VCaP (cell line): ENCODE measurements at regions not wholly inside any gene's neighbourhood (a gene's known extent, or its start where the extent isn't known, plus 50 kb on each side); places are given as distances from the start of the nearest gene placed in this dataset.

Experiments used
- H3K27ac ChIP-seq: fragments of 450-650 bp; 2 replicates; pipeline ENCODE4 v1.5.1; 2017
- TF ChIP-seq, protein P1 (sequence below): fragments of 450-650 bp; conservative IDR thresholded peaks from 2 replicates; pipeline ENCODE4 v1.5.1; 2017; ENCODE audit warnings: mild to moderate bottlenecking, moderate library complexity

DNA sequence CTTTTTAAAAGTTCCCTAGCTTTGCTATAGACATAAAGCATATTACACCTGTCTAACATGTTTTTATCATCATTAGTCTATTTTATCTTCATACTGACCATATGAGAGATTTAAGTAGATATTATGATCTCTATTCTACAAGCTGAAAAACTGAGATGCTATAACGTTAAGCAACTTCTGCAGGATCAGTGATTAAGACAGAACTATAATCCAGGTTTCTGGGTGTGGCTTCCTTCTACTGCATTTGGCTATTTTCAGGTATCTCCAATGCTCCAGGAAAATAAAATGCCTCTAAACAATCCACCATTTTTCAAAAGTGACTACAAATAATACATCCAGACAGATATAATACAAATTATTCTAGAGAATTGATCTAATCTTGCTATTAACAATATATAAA is 53.4 kb downstream of the RGS2 start:
- peak overlapping the region; percentile 71 for H3K27ac ChIP-seq
- TF ChIP-seq, protein P1, sequence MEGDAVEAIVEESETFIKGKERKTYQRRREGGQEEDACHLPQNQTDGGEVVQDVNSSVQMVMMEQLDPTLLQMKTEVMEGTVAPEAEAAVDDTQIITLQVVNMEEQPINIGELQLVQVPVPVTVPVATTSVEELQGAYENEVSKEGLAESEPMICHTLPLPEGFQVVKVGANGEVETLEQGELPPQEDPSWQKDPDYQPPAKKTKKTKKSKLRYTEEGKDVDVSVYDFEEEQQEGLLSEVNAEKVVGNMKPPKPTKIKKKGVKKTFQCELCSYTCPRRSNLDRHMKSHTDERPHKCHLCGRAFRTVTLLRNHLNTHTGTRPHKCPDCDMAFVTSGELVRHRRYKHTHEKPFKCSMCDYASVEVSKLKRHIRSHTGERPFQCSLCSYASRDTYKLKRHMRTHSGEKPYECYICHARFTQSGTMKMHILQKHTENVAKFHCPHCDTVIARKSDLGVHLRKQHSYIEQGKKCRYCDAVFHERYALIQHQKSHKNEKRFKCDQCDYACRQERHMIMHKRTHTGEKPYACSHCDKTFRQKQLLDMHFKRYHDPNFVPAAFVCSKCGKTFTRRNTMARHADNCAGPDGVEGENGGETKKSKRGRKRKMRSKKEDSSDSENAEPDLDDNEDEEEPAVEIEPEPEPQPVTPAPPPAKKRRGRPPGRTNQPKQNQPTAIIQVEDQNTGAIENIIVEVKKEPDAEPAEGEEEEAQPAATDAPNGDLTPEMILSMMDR, result no peak

DNA sequence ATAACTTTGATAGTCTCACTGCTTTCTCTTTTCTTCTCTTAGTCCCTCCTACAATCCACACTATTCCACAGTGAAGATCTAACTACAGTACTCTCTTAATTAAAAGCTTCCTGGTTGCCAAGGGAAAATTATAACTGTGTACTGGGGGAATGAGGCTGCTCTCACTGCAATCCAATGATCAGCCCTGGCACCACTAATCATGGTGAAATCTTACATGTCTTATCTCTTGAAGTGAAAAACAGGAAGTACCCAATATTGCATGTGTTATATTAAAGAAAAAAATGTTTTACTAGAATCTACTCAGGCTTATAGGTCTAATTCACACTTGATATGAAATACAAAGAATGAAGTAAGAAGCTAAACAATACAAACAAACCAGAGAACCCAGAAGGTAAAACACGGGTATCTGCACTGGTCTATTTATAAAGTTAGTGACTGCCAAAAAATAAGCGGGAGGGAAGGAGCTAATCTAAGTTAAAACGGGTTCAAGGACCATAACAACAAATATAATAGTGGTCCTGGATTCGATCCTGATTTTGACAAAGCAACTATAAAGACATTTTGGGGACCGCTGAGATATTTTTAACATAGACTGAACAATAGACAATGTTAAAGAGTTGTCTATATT is 57.5 kb downstream of the RGS2 start:
- H3K27ac ChIP-seq, result no peak overlapping the region
- TF ChIP-seq, protein P1, result no peak

DNA sequence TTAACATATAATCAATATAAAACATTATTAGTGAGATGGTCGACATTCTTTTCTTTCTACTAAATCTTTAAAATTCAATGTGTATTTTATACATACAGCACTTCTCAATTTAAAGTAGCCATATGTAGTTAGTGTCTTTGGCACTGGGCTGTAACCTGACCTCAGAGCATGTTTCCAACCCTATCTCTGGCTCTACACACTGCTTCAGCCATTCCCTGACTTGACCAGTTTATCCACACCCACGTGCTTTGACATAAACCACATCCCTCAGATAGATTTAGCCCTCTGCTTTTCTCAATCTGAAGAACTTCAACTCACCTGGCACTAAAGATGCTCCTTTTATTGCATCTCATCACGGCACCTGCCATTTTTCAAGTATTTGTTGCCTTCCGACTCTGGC is 58.3 kb downstream of the RGS2 start:
- no peak overlapping the region for H3K27ac ChIP-seq
- TF ChIP-seq, protein P1, result no peak

DNA sequence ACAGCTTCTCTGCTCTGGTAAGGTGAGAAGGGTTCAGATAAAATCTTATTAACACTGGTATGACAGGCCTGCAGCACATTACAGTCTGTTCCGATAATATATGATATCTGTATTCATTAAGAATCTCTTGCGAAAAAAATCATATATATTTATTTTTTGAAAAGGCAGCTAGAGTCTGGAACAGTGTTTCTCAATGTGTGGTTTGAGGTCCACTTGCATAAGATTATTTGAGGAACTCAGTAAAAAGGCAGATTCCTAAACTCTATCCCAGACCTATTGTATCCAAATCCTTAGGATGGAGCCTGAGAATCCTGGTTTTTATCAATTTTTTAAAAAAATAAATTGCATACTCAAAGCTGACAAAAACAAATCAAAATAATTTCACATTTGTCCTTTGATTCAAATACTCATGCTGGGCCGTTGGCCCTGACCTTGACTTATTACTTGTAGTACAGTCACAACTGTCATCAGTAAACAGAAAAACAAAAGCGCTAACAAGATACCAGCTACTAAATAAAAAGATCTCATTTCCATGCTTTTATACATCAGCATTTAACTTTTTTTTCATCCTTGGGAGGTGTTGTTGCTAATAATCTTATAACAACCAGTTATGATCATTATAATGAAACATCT is 60.6 kb downstream of the RGS2 start:
- TF ChIP-seq, protein P1, result no peak
- no peak overlapping the region for H3K27ac ChIP-seq

DNA sequence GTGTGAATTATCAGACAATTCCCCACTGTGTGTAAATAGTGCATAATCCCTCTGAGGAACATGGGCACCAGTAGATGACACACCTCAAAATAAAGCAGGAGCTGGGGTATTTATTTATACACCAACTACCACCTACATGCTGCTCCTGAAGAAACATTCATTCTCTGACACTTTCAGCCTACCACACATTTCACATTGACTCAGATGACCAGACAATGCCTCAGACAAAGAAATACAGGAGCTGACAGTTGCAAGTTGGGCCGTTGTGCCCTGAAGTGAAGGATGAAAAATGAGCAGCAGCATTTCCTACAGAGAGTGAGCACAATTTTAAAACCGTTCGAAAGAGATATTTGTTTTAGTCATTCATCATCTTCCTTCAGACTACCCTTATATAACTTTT is 63.2 kb downstream of the RGS2 start:
- TF ChIP-seq, protein P1, result no peak
- H3K27ac ChIP-seq, result no peak overlapping the region

DNA sequence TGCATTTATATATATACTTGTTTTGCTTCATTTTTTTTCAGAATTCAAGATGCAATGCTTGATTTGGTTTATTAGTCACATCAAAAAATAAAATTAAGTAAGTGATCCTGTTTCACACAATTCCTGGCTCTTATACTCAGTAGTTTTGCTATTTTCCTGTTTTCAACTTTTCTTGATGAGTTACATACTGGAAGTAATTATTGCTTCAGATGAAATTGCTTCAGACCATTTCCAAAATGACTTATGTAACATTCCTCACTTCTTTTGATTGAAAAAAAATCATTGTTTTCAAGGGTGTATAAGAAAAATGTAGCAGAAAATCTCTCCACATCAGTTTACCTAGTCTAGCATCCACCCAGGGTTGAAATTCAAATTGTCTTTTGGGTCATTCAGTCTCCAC is 65.0 kb downstream of the RGS2 start:
- H3K27ac ChIP-seq, result no peak overlapping the region
- TF ChIP-seq, protein P1, result no peak

DNA sequence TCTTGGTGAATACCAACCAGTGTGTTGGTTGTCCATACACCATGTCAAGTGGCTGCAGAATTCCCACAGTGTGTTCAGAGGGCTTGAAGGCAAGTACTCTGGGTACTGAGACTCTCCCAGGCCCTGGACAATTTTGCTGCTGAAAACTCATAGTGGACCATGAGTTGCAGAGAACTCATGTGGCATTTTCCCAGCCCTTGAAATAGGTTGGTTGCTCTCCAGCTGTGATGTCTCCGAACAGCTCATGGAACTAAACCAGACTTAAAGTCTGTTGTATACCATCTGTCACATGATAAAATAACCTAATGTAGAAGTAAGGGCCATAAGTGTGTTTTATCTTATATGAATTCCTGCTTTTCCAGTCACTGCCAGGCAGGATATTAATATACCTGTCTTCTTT is 67.8 kb downstream of the RGS2 start:
- H3K27ac ChIP-seq, result no peak overlapping the region
- TF ChIP-seq, protein P1, result no peak
